ENCODE measurements at regions not wholly inside any gene's neighbourhood (a gene's known extent, or its start where the extent isn't known, plus 50 kb on each side); places are given as distances from the start of the nearest gene placed in this dataset.

DNA sequence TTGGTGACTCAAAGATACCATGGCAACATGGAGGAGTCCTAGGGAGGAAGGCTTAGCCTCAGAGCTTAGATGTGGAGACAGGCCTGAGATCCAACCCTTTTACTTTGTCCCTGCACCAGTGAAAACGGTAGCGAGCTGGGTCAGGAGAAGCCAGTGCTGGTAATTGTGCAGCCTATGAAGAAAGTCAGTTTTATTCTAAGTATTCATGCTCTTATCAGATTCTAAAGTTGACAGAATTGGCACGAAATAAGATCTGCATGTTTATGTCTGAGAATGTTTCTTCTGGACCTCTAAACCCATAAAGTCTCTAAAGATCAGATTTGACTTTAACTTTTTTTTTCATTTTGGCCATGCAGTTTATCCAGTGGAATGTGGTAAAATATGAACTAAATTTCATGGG is 93.8 kb downstream of the SCG2 start:
- no peaks in the 10 kb centered on the region for H3K36me3 ChIP-seq
- H3K4me3 ChIP-seq: no peak overlapping the region
- H3K27ac ChIP-seq: no peak overlapping the region
- TF ChIP-seq POLR2A (IDR thresholded peaks at IDR 0.05) (no peak), POLR2AphosphoS5 (IDR thresholded peaks at IDR 0.05) (no peak)
- TF ChIP-seq, protein P1, sequence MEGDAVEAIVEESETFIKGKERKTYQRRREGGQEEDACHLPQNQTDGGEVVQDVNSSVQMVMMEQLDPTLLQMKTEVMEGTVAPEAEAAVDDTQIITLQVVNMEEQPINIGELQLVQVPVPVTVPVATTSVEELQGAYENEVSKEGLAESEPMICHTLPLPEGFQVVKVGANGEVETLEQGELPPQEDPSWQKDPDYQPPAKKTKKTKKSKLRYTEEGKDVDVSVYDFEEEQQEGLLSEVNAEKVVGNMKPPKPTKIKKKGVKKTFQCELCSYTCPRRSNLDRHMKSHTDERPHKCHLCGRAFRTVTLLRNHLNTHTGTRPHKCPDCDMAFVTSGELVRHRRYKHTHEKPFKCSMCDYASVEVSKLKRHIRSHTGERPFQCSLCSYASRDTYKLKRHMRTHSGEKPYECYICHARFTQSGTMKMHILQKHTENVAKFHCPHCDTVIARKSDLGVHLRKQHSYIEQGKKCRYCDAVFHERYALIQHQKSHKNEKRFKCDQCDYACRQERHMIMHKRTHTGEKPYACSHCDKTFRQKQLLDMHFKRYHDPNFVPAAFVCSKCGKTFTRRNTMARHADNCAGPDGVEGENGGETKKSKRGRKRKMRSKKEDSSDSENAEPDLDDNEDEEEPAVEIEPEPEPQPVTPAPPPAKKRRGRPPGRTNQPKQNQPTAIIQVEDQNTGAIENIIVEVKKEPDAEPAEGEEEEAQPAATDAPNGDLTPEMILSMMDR (IDR thresholded peaks at IDR 0.05): no peak
- intact Hi-C loops (cut with DNase I; ENCODE audit: low total_unique reads): no loop called here
- H3K4me1 ChIP-seq: no peaks in the 10 kb centered on the region
- H3K27me3 ChIP-seq: no peaks in the 10 kb centered on the region
- no peak for DNase-seq (ENCODE audit: low spot score in 2 of 2)
- H3K9me3 ChIP-seq: no peaks in the 10 kb centered on the region

DNA sequence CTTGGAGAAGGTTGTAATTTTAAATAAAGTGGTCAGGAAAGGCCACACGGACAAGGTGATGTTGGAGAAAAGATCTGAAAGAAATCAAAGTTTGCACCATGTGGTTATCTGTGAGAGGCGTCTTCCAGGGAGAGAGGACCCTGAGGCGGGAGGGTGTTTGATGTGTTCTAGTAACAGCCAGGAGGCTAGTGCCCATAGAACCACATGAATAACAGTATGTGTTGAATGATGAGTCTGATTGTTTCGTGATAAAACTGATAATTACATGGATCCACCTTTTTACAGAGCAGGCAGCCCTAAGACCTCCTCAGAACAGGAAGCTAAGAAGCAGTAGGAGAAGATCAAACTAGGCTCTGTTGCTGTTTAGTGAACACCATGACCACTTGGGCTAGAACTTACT is 91.4 kb downstream of the SCG2 start:
- Histone ChIP-seq H3K4me1 (no peaks in the 10 kb centered on the region), H3K27ac (no peak overlapping the region), H3K4me3 (no peak overlapping the region), H3K36me3 (no peaks in the 10 kb centered on the region), H3K9me3 (no peaks in the 10 kb centered on the region), H3K27me3 (no peaks in the 10 kb centered on the region)
- TF ChIP-seq, protein P1 (IDR thresholded peaks at IDR 0.05): no peak
- TF ChIP-seq POLR2A (IDR thresholded peaks at IDR 0.05) (no peak), POLR2AphosphoS5 (IDR thresholded peaks at IDR 0.05) (no peak)
- intact Hi-C loops (cut with DNase I; ENCODE audit: low total_unique reads): no loop called here
- DNase-seq (ENCODE audit: low spot score in 2 of 2): no peak

DNA sequence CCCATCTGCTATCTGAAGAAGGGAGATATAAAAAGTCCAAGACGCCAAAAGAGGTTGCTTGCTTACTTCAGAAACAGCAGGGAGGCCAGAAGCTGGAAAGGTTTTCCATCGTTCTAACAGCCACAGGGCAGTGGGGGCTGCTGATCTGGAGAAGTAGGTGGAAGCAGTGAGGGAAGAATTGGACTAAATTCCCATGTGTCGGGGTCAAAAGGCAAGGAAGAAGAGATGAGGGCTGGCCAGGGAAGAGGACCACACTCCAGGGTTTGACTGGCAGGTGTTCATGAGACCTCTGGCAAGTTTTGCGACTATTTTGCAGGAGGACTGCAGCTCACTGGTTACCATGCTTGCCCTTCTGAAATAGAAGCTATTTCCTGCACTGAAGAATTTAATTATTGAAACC is 91.0 kb downstream of the SCG2 start:
- DNase-seq (ENCODE audit: low spot score in 2 of 2): no peak
- intact Hi-C loops (cut with DNase I; ENCODE audit: low total_unique reads): no loop called here
- Histone ChIP-seq H3K27ac (no peak overlapping the region), H3K4me3 (no peak overlapping the region), H3K36me3 (no peaks in the 10 kb centered on the region), H3K9me3 (no peaks in the 10 kb centered on the region), H3K27me3 (no peaks in the 10 kb centered on the region), H3K4me1 (no peaks in the 10 kb centered on the region)
- TF ChIP-seq POLR2A (IDR thresholded peaks at IDR 0.05) (no peak), POLR2AphosphoS5 (IDR thresholded peaks at IDR 0.05) (no peak)
- TF ChIP-seq, protein P1 (IDR thresholded peaks at IDR 0.05): no peak

DNA sequence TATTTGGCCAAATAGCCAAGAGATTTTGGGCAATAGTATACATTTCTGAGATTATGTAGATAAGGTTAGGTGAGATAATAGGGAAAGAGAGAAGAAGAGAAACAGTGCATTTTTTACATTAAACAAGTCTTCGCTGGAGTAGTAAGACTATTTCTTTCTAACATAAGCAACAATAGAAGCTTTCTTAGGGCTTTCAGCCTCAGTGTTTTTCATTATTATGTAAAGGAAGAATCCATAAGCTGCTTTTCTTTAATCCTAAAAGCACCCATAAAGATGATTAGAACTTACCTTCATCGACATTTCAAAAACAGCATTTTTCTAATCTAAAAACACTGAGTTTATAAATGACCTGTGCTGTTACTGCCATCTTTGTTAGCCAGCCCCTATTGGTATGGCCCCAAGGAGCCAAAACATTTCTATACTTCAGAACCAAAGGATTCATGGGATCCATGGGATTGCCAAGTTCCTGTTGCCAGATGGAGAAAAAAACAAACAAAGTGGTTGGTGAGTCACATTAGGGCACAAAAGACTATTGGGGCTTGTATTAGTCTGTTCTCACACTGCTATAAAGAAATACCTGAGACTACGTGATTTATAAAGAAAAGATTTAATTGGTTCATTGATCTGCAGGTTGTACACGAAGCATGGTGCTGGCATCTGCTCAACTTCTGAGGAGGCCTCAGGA is 88.2 kb downstream of the SCG2 start:
- Histone ChIP-seq H3K27me3 (no peaks in the 10 kb centered on the region), H3K27ac (no peak overlapping the region), H3K4me1 (no peaks in the 10 kb centered on the region), H3K36me3 (no peaks in the 10 kb centered on the region), H3K4me3 (no peak overlapping the region), H3K9me3 (no peaks in the 10 kb centered on the region)
- intact Hi-C loops (cut with DNase I; ENCODE audit: low total_unique reads): no loop called here
- no peak for TF ChIP-seq POLR2A (IDR thresholded peaks at IDR 0.05)
- no peak for TF ChIP-seq POLR2AphosphoS5 (IDR thresholded peaks at IDR 0.05)
- TF ChIP-seq, protein P1 (IDR thresholded peaks at IDR 0.05): no peak
- DNase-seq (ENCODE audit: low spot score in 2 of 2): no peak

DNA sequence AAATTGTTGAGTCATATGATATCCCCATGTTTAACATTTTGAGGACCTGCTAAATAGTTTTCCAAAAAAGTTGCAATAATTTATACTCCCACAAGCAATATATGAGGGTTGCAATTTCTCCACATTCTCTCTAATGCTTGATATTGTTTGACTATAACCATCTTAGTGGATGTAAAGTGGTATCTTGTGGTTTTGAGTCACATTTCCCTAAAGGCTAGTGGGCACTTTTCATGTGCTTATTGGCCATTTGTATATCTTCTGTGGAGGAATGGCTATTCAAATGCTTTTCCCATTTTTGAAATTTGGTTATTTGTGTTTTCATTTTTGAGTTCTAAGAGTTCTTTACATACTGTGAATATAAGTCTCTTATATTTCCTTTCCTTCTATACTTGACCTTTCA is 82.7 kb downstream of the SCG2 start:
- no peaks in the 10 kb centered on the region for H3K27me3 ChIP-seq
- H3K9me3 ChIP-seq: no peaks in the 10 kb centered on the region
- H3K4me3 ChIP-seq: no peak overlapping the region
- TF ChIP-seq, protein P1 (IDR thresholded peaks at IDR 0.05): no peak
- TF ChIP-seq POLR2A (IDR thresholded peaks at IDR 0.05) (no peak), POLR2AphosphoS5 (IDR thresholded peaks at IDR 0.05) (no peak)
- DNase-seq (ENCODE audit: low spot score in 2 of 2): no peak
- intact Hi-C loops (cut with DNase I; ENCODE audit: low total_unique reads): no loop called here
- H3K4me1 ChIP-seq: no peaks in the 10 kb centered on the region
- peaks cover 4% of the 10 kb centered on the region for H3K36me3 ChIP-seq
- no peak overlapping the region for H3K27ac ChIP-seq

Measured in breast epithelium (tissue), 4 donors.